ENCODE measurements at regions not wholly inside any gene's neighbourhood (a gene's known extent, or its start where the extent isn't known, plus 50 kb on each side); places are given as distances from the start of the nearest gene placed in this dataset.

DNA sequence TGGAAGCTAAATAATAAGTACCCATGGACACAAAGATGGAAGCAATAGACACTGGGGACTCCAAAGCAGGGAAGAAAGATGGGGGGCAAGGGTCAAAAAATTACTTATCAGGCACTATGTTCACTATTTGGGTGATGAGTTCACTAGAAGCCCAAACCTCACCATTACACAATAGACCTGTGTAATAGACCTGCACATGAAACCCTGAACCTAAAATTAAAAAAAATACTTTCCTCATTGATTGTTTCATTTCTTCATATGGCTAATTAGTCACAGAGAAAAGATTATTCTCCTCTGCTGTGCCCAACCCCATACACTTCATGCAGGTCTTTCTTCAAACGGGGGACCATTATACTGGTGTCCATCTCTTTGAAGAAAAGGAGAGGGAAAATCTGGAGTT lies 213.0 kb upstream of the DTNBP1 start:
- TF ChIP-seq MXI1 (IDR thresholded peaks at IDR 0.05; ENCODE audit: low read depth, low read length) (no peak), EZH2phosphoT487 (IDR thresholded peaks at IDR 0.05; ENCODE audit: borderline replicate concordance, low read depth) (no peak), EP300 (IDR thresholded peaks at IDR 0.05; ENCODE audit: borderline replicate concordance in 1 of 2, low read depth in 1 of 2, low read length in 1 of 2) (no peak), TAF1 (IDR thresholded peaks at IDR 0.05; ENCODE audit: borderline replicate concordance, low read depth, low read length) (no peak), GATA2 (CRISPR knock-in tag; IDR thresholded peaks at IDR 0.05) (no peak), JUND (IDR thresholded peaks at IDR 0.05) (no peak)
- Histone ChIP-seq H4K20me1 (ENCODE audit: insufficient read depth) (no peaks in the 10 kb centered on the region), H3K79me2 (ENCODE audit: insufficient read depth) (no peaks in the 10 kb centered on the region), H3K27ac (ENCODE audit: low read depth in 2 of 2, low read length in 1 of 2) (no peak overlapping the region), H3K27me3 (ENCODE audit: insufficient read depth) (no peaks in the 10 kb centered on the region), H3K9ac (no peak overlapping the region), H3K9me3 (no peaks in the 10 kb centered on the region), H2AFZ (ENCODE audit: low read depth) (no peak overlapping the region), H3K36me3 (replicated peaks in 1 of 2; ENCODE audit: control insufficient read depth in 1 of 2, insufficient read depth in 2 of 2, low read length in 1 of 2) (no peaks in the 10 kb centered on the region), H3K4me1 (ENCODE audit: control insufficient read depth in 1 of 2, insufficient read depth in 2 of 2, low read depth in 1 of 2, low read length in 1 of 2) (peaks cover 4 to 15% of the 10 kb centered on the region in 2 experiments; a peak in 3 of 4 replicates), H3K9me2 (no peaks in the 10 kb centered on the region), H3K4me2 (no peak overlapping the region), H3K4me3 (ENCODE audit: low read depth in 2 of 2, low read length in 1 of 2) (no peak overlapping the region), H3F3A (replicated peaks; ENCODE audit: insufficient read depth) (no peaks in the 10 kb centered on the region)
- CTCF ChIA-PET = no interaction called here
- POLR2A ChIA-PET = no interaction called here
- 44% methylated on average over 1 of the region's 1 CpG for WGBS (ENCODE audit: low lambda C conversion rate)
- DNase-seq = no peak

DNA sequence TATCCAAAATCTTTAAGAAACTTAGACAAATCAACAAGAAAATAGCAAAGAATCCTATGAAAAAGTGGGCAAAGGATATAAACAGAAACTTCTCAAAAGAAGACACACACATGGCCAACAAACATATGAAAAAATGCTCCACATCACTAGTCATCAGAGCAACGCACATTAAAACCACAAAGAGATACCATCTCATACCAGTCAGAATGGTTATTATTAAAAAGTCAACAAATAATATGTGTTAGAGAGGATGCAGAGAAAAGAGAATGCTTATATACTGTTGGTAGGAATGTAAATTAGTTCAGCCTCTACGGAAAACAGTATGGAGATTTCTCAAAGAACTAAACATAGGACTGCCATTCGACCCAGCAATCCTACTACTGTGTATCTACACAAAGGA lies 212.0 kb upstream of the DTNBP1 start:
- Histone ChIP-seq H3K27me3 (ENCODE audit: insufficient read depth) (no peaks in the 10 kb centered on the region), H3K4me2 (no peak overlapping the region), H3K36me3 (replicated peaks in 1 of 2; ENCODE audit: control insufficient read depth in 1 of 2, insufficient read depth in 2 of 2, low read length in 1 of 2) (no peaks in the 10 kb centered on the region), H3K9me2 (no peaks in the 10 kb centered on the region), H3K79me2 (ENCODE audit: insufficient read depth) (no peaks in the 10 kb centered on the region), H3K27ac (ENCODE audit: low read depth in 2 of 2, low read length in 1 of 2) (no peak overlapping the region), H3K9ac (no peak overlapping the region), H4K20me1 (ENCODE audit: insufficient read depth) (no peaks in the 10 kb centered on the region), H3F3A (replicated peaks; ENCODE audit: insufficient read depth) (no peaks in the 10 kb centered on the region), H2AFZ (ENCODE audit: low read depth) (no peak overlapping the region), H3K4me1 (ENCODE audit: control insufficient read depth in 1 of 2, insufficient read depth in 2 of 2, low read depth in 1 of 2, low read length in 1 of 2) (peaks cover 4 to 11% of the 10 kb centered on the region in 2 experiments; a peak in 3 of 4 replicates), H3K9me3 (no peaks in the 10 kb centered on the region), H3K4me3 (ENCODE audit: low read depth in 2 of 2, low read length in 1 of 2) (no peak overlapping the region)
- TF ChIP-seq, protein P1, sequence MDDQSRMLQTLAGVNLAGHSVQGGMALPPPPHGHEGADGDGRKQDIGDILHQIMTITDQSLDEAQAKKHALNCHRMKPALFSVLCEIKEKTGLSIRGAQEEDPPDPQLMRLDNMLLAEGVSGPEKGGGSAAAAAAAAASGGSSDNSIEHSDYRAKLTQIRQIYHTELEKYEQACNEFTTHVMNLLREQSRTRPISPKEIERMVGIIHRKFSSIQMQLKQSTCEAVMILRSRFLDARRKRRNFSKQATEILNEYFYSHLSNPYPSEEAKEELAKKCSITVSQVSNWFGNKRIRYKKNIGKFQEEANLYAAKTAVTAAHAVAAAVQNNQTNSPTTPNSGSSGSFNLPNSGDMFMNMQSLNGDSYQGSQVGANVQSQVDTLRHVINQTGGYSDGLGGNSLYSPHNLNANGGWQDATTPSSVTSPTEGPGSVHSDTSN (IDR thresholded peaks at IDR 0.05) = 0 out of 2 replicates have a peak, but pooled peaks have one; percentile 7
- no peak for TF ChIP-seq GABPA (IDR thresholded peaks at IDR 0.05; ENCODE audit: low read depth)
- peak; percentile 11; the same call in 1 of the 2 replicates for TF ChIP-seq JUND (IDR thresholded peaks at IDR 0.05)
- peak; percentile 44 for TF ChIP-seq TCF12 (IDR thresholded peaks at IDR 0.05)
- CTCF ChIA-PET = no interaction called here
- POLR2A ChIA-PET = no interaction called here
- 25% methylated on average over 3 of the region's 3 CpGs for WGBS (ENCODE audit: low lambda C conversion rate)
- no peak for DNase-seq

DNA sequence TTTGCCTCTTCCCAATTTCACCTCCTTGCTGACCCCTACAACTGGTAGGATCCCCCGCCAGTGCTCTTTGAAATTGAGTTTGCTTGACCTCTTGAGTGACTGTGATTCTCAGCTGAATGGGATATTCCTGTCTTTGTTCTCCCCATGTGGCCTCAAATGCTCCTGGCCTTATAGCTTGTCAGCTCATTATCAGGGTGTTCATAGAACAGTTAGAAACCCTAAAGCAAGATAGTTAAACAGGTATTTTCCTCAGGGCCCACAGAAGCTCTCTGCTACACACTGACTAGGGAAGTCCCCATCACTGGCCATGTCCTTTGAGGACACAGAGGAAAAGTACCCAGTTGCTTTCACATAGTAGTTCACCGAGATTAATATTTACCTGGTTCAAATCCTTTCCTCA lies 211.5 kb upstream of the DTNBP1 start:
- no peak overlapping the region for H3K4me2 ChIP-seq
- peaks cover under 1 to 9% of the 10 kb centered on the region in 2 experiments; a peak in 3 of 4 replicates for H3K4me1 ChIP-seq (ENCODE audit: control insufficient read depth in 1 of 2, insufficient read depth in 2 of 2, low read depth in 1 of 2, low read length in 1 of 2)
- H3K27ac ChIP-seq (ENCODE audit: low read depth in 2 of 2, low read length in 1 of 2) = no peak overlapping the region
- no peak overlapping the region for H2AFZ ChIP-seq (ENCODE audit: low read depth)
- no peaks in the 10 kb centered on the region for H4K20me1 ChIP-seq (ENCODE audit: insufficient read depth)
- 47% methylated on average over 2 of the region's 2 CpGs for WGBS (ENCODE audit: low lambda C conversion rate)
- POLR2A ChIA-PET = no interaction called here
- H3K9me2 ChIP-seq = no peaks in the 10 kb centered on the region
- H3K9me3 ChIP-seq = no peaks in the 10 kb centered on the region
- no peaks in the 10 kb centered on the region for H3K79me2 ChIP-seq (ENCODE audit: insufficient read depth)
- no peaks in the 10 kb centered on the region for H3K36me3 ChIP-seq (replicated peaks in 1 of 2; ENCODE audit: control insufficient read depth in 1 of 2, insufficient read depth in 2 of 2, low read length in 1 of 2)
- no peaks in the 10 kb centered on the region for H3K27me3 ChIP-seq (ENCODE audit: insufficient read depth)
- H3K9ac ChIP-seq = no peak overlapping the region
- H3F3A ChIP-seq (replicated peaks; ENCODE audit: insufficient read depth) = no peaks in the 10 kb centered on the region
- no peak for DNase-seq
- CTCF ChIA-PET = no interaction called here
- H3K4me3 ChIP-seq (ENCODE audit: low read depth in 2 of 2, low read length in 1 of 2) = no peak overlapping the region
- TF ChIP-seq TCF12 (IDR thresholded peaks at IDR 0.05) = no peak
- no peak for TF ChIP-seq MXI1 (IDR thresholded peaks at IDR 0.05; ENCODE audit: low read depth, low read length)
- no peak for TF ChIP-seq SMC3 (IDR thresholded peaks at IDR 0.05; ENCODE audit: low read depth, low read length)
- TF ChIP-seq RXRA (IDR thresholded peaks at IDR 0.05; ENCODE audit: borderline replicate concordance, low read depth) = no peak
- no peak for TF ChIP-seq EP300 (IDR thresholded peaks at IDR 0.05; ENCODE audit: borderline replicate concordance in 1 of 2, low read depth in 1 of 2, low read length in 1 of 2)
- TF ChIP-seq FOSL2 (IDR thresholded peaks at IDR 0.05; ENCODE audit: borderline replicate concordance, low read depth) = no peak
- TF ChIP-seq, protein P2, sequence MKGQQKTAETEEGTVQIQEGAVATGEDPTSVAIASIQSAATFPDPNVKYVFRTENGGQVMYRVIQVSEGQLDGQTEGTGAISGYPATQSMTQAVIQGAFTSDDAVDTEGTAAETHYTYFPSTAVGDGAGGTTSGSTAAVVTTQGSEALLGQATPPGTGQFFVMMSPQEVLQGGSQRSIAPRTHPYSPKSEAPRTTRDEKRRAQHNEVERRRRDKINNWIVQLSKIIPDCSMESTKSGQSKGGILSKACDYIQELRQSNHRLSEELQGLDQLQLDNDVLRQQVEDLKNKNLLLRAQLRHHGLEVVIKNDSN (IDR thresholded peaks at IDR 0.05; ENCODE audit: borderline replicate concordance, low read depth) = no peak
- no peak for TF ChIP-seq JUND (IDR thresholded peaks at IDR 0.05)
- TF ChIP-seq, protein P1 (IDR thresholded peaks at IDR 0.05) = no peak
- no peak for TF ChIP-seq SIN3A (IDR thresholded peaks at IDR 0.05; ENCODE audit: borderline replicate concordance, low read depth, low read length)
- TF ChIP-seq RCOR1 (IDR thresholded peaks at IDR 0.05; ENCODE audit: low read length) = no peak
- TF ChIP-seq, protein P3, sequence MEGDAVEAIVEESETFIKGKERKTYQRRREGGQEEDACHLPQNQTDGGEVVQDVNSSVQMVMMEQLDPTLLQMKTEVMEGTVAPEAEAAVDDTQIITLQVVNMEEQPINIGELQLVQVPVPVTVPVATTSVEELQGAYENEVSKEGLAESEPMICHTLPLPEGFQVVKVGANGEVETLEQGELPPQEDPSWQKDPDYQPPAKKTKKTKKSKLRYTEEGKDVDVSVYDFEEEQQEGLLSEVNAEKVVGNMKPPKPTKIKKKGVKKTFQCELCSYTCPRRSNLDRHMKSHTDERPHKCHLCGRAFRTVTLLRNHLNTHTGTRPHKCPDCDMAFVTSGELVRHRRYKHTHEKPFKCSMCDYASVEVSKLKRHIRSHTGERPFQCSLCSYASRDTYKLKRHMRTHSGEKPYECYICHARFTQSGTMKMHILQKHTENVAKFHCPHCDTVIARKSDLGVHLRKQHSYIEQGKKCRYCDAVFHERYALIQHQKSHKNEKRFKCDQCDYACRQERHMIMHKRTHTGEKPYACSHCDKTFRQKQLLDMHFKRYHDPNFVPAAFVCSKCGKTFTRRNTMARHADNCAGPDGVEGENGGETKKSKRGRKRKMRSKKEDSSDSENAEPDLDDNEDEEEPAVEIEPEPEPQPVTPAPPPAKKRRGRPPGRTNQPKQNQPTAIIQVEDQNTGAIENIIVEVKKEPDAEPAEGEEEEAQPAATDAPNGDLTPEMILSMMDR (IDR thresholded peaks at IDR 0.05) = no peak
- no peak for TF ChIP-seq RAD21 (IDR thresholded peaks at IDR 0.05; ENCODE audit: low read length)
- no peak for TF ChIP-seq POLR2AphosphoS5 (IDR thresholded peaks at IDR 0.05; ENCODE audit: low read depth, low read length)
- TF ChIP-seq CHD2 (IDR thresholded peaks at IDR 0.05; ENCODE audit: low read length, partially characterized antibody) = no peak
